Stimulated activated CD4-positive, alpha-beta T cell treated with anti-CD3 and anti-CD28 coated beads, Interleukin-2, amount 100 ng/mL, for 24 hours (primary cell): ENCODE measurements at regions not wholly inside any gene's neighbourhood (a gene's known extent, or its start where the extent isn't known, plus 50 kb on each side); places are given as distances from the start of the nearest gene placed in this dataset.

ENCODE experiments used
- DNase-seq, 2 donors: peaks; one replicate each; pipeline ENCODE4 v3.0.0-alpha.2; 2020

DNA sequence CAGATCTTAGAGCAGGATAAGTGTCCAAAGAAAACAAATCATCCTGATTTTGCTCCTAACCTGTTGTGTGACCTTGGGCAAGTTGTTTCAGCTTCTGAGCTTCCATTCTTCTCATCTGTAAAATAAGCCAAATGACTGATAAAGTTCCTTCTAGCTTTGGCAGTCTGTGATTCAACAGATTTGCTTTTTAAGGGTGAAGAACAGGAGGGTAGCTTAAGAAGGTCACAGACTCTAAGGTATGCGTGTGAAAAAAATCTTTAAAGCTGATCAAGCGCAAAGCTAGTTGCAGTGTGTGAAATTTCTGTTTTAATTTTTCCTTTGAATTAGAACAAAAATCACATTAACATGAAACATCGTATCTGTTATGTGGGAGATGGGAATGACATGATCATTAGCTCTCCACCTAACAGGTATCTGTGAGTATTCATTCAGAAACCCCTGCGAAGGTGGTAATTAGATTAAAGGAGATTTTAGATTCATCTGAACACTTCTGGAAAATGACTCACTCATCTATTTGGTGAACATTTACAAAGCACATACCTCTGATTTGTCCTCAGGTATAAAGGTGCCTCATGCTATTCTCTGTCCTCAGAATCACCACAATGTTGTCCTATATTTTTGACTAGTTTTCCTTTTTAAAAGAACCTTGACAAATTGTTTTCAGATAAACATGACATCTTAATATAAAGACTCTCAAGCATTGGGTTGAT is 131.9 kb upstream of the CPM start:
- DNase-seq: no peak

DNA sequence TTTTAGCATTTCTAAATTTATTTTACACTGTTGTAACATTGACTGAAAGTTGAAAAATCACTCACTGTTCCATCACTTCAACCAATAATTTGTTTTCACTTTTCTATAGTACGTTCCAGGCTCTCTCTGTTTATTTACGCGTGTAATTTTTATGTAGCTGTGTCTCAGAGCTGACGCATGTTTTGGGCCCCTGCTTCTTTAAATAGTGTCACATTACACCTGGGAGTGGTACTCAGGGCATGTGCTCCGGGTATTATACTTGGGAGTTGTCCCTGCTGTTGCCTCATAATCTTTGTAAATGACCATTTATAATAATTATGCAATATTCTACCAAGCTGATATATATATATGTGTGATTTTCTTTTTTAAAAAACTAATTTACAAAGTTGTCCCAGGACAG is 132.8 kb upstream of the CPM start:
- no peak for DNase-seq

DNA sequence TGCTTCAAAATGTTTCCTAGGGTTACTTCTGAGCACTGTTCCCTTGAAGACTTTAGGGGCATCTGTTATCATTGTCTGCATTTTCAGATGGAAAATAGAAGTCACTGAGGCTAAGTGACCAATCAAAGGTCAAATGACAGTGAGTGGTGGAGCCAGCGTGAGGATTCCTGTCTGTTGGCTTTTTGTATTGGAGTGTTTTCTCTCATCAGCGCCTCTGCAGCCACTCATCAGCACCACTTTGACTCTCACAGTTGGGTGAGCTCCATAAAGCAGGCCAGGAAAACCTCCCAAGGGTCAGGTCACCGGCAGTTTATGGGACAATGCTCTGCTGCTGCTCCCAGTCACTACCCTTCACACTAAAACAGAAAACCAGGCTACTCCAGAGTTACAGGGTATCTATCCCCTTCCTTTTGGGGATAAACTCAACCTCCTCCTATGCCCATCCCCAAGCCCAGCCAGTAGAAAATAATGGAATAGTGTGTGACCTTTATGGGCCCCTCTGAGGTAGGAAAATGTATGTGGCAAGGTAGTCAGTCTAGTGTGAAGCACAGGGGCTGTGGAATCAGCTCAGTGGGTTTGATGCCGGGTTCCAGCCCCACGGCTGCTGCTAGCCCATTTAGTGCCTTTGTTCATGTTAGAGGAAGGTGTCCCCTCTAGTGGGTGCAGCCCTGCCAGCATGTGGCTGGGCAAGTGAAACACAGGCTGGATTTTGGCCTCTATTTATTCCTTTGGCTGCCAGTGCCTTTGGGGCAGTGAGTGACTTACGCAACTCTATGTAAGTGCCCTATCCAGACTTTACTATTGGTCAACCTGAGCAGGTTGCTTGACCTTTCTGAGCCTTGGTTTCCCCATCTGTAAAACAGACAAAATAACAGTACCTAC is 133.8 kb upstream of the CPM start:
- DNase-seq: no peak

DNA sequence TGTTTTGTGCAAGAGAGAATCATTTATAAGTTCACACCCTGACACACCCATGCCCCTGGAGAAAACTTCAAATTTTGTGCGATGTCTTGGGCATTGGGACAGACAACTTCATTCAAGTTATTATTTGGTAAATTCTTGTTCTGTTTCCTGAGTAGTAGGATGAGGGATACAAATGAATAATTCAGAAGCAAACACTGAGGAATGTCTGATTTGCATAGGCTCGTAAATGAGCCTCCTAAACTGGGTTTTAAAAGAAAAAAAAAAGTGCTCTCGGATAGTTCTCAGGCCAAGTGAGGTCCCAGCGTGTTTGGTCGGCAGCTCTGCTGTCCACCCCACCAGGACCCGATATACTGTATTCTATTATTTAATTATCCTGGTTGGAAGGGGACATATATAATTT is 134.7 kb upstream of the CPM start:
- DNase-seq: no peak

GRCh38 chr12:69068448-69068847 is 135.5 kb upstream of the CPM start:
- no peak for DNase-seq

GRCh38 chr12:69069479-69069878 is 136.5 kb upstream of the CPM start:
- no peak for DNase-seq

GRCh38 chr12:69070319-69071090 is 137.5 kb upstream of the CPM start:
- DNase-seq: peak; percentile 68 to 74

DNA sequence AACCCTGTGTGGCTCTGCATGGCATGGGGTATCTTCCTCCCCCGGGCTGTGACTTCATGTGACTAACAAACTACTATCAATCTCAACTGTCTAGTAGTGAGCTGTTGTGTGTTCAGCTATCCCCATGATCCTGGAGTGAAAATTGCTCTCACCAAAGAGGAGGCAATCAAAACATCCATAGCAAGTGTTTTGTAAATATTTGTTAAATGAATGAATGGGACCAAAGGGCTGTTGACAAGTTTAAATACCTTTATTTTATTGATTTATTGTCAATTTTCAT is 138.1 kb upstream of the CPM start:
- DNase-seq: no peak

GRCh38 chr12:69073035-69073434 is 140.1 kb upstream of the CPM start:
- no peak for DNase-seq

DNA sequence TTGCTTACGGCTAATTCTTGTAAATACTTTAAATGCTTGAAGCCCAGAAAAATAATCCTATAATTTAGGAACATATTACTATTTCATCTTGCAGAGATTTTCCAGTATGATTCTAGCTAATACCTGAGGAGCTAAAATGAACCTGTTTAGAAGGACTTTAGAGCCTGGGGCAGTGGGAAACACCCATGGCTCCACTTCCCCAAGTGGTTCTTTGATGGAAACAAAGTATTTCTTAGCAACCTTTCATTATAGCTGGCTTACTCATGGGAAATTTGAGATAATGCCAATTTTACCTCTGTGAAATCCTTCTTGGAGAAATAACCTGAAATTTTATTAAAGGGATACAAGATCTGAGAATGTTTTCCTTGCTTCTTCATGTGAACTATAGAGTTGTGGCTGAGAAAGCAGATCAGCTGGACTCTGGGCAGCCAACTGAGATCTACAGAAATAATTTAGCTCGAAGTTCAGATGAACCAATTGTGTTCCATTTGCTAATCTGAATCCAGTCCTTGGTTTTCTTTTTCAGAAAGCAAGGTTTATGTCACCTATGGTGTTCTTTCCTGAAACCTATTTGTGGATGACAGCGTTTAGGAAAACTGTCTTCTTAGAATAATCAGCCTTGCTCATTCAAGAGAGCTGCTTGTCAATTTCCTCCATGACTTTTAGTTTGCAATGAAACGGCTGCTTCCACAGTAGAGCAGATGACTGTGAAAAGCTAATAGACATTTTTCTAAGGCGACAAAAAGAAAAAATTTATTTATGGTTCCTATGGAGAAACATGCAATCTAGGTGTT is 141.8 kb upstream of the CPM start:
- DNase-seq: no peak

DNA sequence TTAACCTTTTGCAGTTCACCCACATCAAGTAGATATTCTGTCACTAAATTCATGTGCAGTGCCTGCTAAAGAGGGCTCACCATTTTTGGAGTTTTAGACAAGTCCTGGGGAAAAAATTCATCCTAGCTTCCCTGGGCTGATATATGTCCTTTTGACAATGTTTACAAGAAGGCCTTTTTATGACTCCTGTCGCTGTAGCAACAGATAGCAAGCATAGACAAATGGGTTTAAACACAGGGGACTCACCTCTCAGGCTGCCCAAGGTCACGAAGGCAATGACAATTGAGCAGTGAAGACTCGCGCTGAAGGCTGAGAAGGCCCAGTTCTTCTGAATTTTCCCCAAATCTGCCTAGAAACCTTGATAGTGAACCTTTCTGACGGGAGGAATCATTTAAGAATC is 150.7 kb upstream of the CPM start:
- DNase-seq: no peak

GRCh38 chr12:69084816-69085378 is 151.9 kb upstream of the CPM start:
- DNase-seq: no peak

DNA sequence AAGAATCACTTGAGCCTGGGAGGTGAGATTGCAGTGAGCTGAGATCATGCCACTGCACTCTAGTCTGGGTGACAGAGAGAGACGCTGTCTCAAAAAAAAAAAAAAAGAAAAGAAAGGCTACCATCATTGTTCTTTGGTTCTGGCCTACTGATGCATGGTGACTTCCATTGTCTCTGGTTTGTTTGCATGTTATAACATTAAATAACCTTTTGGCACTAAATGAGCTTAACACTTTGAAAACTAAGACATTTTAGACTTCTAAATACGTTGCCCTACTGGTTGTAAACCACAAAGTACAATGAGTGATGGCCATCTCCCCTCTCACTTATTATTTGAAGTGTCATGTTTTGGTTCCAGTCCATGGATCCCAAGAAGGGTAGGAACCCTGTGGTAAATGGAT is 152.9 kb upstream of the CPM start:
- DNase-seq: no peak

DNA sequence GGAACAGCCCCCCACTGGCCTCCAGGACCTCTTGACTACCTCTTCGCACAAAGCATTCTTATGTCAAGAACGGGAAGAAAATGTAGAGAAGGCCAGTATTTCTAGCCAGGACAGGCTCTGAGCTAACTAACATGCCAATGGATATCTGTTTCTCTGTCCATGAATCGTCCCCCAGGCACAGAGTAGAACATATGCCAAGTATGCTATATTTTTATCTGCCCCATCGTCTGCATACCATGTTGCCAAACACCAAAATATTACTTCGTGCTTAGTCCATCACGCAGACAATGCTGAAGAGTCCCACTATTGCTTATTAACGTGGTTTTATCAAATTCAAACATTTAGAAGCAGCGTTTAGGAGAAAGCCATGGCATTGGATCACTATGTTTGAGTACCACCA is 151.4 kb upstream of the CPSF6 start:
- no peak for DNase-seq

DNA sequence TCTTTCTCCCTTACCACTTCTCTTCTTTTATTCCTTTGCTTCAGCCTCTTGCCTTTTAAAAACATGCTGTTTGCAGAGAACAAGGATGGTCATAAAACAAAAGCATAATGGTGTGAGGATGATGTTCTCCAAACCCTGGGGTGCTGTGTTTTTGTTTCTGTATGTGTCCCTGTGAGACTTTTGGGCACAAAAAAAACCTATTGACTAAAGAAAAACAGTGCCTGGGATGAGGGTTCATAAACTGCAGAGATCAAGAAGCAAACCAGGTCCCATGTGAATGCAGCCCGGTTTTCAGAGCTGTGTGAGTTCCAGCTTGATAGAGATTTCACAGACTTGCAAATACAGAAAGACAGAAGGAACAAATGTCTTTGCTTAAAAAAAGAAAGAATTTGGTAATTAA is 148.6 kb upstream of the CPSF6 start:
- no peak for DNase-seq

- no peak for DNase-seq
Observed at GRCh38 chr12:69091442-69092017, 147.8 kb upstream of the CPSF6 start.

DNA sequence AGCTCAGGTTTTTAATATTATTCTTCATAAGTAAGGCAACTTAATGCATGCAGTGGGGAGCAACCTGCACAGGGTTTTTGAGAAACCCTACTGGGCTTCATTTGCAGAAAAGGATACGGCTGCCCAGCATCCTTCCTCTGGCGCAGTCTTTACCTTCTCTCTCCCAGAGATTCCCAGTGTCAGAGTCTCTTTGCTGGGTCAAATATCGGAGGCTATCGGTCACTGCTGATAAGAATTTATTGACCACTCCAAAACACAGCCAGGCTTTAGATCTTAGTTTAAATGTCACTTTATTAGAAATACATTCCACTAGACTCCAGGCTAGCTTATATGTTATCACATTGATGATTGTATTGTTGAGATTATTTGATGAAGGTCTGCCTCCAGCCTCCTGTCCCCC is 147.2 kb upstream of the CPSF6 start:
- no peak for DNase-seq

- no peak for DNase-seq
Observed at GRCh38 chr12:69094606-69095216, 144.7 kb upstream of the CPSF6 start.

GRCh38 chr12:69095765-69096477 is 143.4 kb upstream of the CPSF6 start:
- no peak for DNase-seq

DNA sequence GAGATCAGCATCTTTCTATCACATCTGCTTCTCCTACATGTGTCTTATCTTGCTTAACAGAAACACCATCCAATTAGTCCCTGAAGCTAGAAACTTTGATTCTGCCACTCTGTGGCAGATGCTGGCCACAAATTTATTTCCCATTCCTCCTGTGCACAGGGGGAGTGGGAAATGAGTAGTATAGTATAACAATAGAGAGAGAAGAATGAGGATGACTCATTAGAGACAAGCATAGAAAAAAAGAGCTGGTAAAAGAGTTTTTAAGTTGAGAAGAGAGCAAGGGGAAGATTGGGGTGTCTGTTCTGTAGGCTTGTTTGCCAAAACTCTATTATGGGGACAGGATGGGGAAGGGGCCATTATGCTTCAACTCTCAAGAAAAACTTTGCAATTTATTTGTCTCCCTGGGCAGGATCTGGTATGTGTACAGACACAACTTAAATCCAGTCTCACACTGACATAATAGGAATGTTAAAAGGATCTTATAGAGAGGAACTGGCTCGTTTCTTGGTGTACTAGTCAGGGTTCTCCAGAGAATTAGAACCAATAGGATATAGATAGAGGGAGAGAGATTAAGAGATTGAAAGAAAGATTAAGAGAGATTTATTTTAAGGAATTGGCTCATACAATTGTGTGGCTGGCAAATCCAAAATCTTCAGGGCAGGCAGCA is 142.6 kb upstream of the CPSF6 start:
- DNase-seq: no peak
